GM18951 (cell line): ENCODE measurements at regions not wholly inside any gene's neighbourhood (a gene's known extent, or its start where the extent isn't known, plus 50 kb on each side); places are given as distances from the start of the nearest gene placed in this dataset.

ENCODE experiments used
- POLR2A ChIP-seq: IDR thresholded peaks from 4 replicates; pipeline ENCODE4 v1.6.1; 2011; ENCODE audit warnings: mild to moderate bottlenecking; ENCODE audit not compliant: insufficient read length, insufficient read depth; ENCODE audit errors: extremely low read depth
- in situ Hi-C: fragments of 300-500 bp; cut with MboI; formaldehyde crosslinking; loops from one replicate; pipeline ENCODE4 v1.12.0; 2022; ENCODE audit warnings: low sequenced_read_pairs, mixed read lengths, inconsistent platforms; ENCODE audit not compliant: unreplicated experiment

- TF ChIP-seq POLR2A = no peak
- in situ Hi-C loops = no loop called here
Observed at GRCh38 chr5:30343707-30344106, 849.8 kb upstream of the CDH6 start.

DNA sequence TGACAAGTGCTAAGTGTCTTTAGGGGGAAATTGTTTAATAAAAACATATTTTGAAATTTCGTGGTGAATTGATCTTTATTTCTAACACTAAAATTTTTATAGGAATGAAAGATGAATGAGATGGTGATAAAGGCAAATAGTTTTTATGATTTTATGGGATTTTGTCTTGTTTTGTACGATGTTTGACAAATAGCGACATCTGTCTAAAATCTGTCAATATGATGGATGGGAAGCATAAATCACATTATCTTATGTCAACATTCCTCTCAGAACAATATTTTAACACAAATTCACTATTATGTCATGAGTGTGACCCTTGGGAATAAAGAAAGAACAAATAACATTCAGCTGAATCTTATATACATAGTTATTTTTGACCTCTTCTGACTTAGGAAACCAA is 852.0 kb upstream of the CDH6 start:
- TF ChIP-seq POLR2A = no peak
- in situ Hi-C loops = no loop called here

DNA sequence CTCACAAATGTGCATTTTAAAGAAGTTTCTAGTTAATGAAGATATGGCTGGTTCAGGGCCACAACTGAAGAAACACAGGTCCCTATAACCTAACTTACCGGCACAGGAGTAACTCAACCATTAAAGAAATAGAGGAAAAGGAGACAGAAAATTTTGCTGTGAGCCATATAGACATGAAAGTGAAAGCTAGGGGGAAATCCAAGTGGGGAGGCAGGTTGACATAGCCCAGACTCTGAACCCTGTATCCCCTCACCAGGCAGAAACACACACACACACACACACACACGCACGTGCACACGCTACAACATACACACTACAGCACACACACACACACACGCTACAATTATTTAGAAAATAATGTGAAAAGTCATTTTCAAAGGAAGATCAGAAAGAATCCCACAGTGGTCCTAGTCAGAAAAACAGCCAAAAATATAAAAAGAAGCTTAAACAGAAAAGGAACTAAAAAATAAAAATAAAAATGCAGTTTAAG is 856.4 kb upstream of the CDH6 start:
- in situ Hi-C loops = no loop called here
- TF ChIP-seq POLR2A = no peak

- no peak for TF ChIP-seq POLR2A
- in situ Hi-C loops = no loop called here
Observed at GRCh38 chr5:30331534-30331933, 862.0 kb upstream of the CDH6 start.

- in situ Hi-C loops = no loop called here
- TF ChIP-seq POLR2A = no peak
Observed at GRCh38 chr5:30325795-30326194, 867.7 kb upstream of the CDH6 start.

- TF ChIP-seq POLR2A = no peak
- in situ Hi-C loops = no loop called here
Observed at GRCh38 chr5:30324083-30324482, 869.4 kb upstream of the CDH6 start.

GRCh38 chr5:30287890-30288289 is 905.6 kb upstream of the CDH6 start:
- no peak for TF ChIP-seq POLR2A
- in situ Hi-C loops = no loop called here

DNA sequence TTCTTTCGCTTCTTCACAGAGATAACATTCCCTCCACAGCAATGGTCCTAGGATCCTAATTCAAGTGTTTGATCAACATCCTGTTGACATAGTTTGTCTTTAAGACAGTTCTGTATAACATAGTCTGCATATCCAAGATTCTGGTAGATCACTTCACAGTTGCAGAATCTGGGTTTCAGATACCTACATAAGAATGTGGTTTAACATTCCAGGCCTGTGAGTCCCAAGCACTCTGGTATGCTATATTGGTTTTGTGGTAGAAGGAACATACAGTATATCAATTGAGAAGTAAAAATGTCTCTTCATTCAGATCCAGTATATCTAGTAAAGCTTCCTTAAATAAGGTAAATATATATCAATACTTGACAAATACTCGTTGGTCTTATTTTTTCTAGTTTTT is 914.2 kb upstream of the CDH6 start:
- no peak for TF ChIP-seq POLR2A
- in situ Hi-C loops = no loop called here

DNA sequence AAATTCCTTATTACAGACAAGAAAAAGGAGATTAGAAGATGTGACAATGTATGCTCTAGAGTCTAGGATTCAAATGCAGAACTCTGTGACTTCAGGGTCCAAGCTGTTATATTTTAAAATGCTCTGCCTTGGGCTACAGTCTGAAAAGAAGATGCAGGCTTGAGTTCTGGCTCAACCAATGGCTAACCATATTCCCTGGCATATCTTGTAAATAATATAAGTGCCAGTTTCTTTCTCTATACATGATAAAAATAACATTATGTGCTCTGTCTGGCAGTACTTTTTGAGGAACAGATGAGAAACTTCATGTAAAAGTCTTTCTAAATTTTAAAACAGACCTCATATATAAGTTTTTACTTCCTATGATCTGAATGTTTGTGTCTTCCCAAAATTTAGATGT is 926.5 kb upstream of the CDH6 start:
- in situ Hi-C loops = no loop called here
- no peak for TF ChIP-seq POLR2A

DNA sequence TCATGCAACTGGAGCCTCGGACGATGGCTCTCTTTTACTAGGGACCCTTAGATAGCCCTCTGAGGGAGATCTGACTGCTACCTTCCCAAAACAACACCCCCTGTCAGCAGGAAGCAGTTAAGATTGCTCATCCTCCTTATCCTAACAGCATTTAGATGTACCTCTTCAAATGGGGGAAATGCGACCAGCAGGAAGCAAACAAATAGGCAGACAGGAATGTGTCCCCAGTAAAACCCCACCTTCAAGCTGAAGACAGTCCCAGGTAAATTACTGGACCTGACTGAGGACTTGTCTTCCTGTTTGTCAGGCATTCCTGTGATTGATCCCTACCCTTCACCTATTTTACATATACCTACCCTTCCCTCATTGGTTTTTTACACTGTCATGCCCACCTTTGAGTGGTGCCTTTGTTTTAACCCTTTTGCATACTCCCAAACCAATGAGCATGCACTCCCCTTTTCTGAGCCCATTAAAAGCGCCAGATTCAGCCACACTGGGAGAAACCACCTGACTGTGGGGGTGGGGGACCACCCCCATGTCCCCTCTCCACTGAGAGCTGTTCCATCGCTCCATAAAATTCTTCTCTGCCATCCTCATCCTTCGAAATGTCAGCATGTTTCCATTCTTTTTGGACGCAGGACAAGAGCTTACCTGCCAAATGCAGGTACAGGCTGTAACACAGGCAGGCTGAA is 954.0 kb upstream of the CDH6 start:
- in situ Hi-C loops = no loop called here
- TF ChIP-seq POLR2A = no peak

DNA sequence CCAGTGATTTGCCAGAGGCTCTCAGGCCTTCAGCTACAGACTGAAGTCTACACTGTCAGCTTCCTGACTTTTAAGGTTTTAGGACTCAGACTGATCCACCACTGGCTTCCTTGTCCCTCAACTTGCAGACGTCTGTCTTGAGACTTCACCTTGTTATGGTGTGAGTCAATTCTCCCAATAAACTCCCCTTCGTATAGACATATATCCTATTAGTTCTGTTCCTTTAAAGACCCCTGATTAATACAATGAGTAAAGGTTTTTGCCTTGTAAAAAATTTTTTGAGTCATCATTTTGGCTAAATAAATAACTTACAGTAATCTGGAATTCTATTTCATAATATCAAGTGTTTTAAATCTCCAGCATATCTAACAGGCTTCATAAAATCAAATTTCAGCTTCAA is 956.3 kb upstream of the CDH6 start:
- in situ Hi-C loops = no loop called here
- no peak for TF ChIP-seq POLR2A

- in situ Hi-C loops = no loop called here
- TF ChIP-seq POLR2A = no peak
Observed at GRCh38 chr5:30209755-30210154, 983.7 kb upstream of the CDH6 start.

GRCh38 chr5:30197662-30198061 is 995.8 kb upstream of the CDH6 start:
- TF ChIP-seq POLR2A = no peak
- in situ Hi-C loops = no loop called here

DNA sequence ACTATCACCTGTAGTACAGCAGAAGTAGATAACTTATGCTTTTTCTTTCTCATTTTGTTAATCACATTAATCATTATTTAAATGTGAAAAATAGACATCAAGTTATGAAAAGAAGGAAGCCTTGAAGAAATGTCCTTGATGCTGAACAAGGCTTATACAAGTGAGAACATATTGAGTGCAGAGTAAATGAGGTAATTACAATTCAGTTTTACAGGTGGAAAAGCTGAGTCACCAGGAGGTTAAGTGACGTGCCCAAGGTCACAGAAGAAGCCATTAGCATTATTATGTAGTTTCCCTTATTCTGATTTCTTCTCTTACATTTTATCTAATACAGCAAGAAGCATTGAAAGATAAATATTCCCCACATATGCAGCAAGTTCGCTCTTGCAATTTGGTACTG is 998.5 kb upstream of the CDH6 start:
- in situ Hi-C loops = no loop called here
- no peak for TF ChIP-seq POLR2A

- in situ Hi-C loops = no loop called here
- no peak for TF ChIP-seq POLR2A
Observed at GRCh38 chr5:30194595-30194994, 998.9 kb upstream of the CDH6 start.
